ENCODE measurements at regions not wholly inside any gene's neighbourhood (a gene's known extent, or its start where the extent isn't known, plus 50 kb on each side); places are given as distances from the start of the nearest gene placed in this dataset.
"Not testable (repeated sequence)": the region's sequence is repeated elsewhere in the genome, so short reads cannot be mapped to it uniquely, and the experiment has no call there.

- no peak for FAIRE-seq
Measured at GRCh38 chr9:75414371-75415160, 326.3 kb downstream of the OSTF1 start.

- no peak for FAIRE-seq
Measured at GRCh38 chr9:75417471-75417870, 329.2 kb downstream of the OSTF1 start.

GRCh38 chr9:75418518-75418917, 330.2 kb downstream of the OSTF1 start:
- no peak for FAIRE-seq

- no peak for FAIRE-seq
Measured at GRCh38 chr9:75422944-75423522, 334.7 kb downstream of the OSTF1 start.

- FAIRE-seq, result no peak
Measured at GRCh38 chr9:75429531-75430475, 341.5 kb downstream of the OSTF1 start.

- no peak for FAIRE-seq
Measured at GRCh38 chr9:75431375-75431774, 343.1 kb downstream of the OSTF1 start.

- no peak for FAIRE-seq
Measured at GRCh38 chr9:75432386-75432785, 344.1 kb downstream of the OSTF1 start.

GRCh38 chr9:75432888-75433287, 344.6 kb downstream of the OSTF1 start:
- no peak for FAIRE-seq

- FAIRE-seq, result no peak
Measured at GRCh38 chr9:75438716-75439115, 350.4 kb downstream of the OSTF1 start.

GRCh38 chr9:75440914-75441313, 352.6 kb downstream of the OSTF1 start:
- no peak for FAIRE-seq

GRCh38 chr9:75445144-75445543, 356.8 kb downstream of the OSTF1 start:
- no peak for FAIRE-seq

GRCh38 chr9:75447281-75447680, 359.0 kb downstream of the OSTF1 start:
- no peak for FAIRE-seq

- no peak for FAIRE-seq
Measured at GRCh38 chr9:75448281-75448680, 360.0 kb downstream of the OSTF1 start.

GRCh38 chr9:75448955-75449354, 360.6 kb downstream of the OSTF1 start:
- FAIRE-seq, result no peak

- FAIRE-seq, result no peak
Measured at GRCh38 chr9:75451045-75451444, 362.7 kb downstream of the OSTF1 start.

- FAIRE-seq, result no peak
Measured at GRCh38 chr9:75451505-75451904, 363.2 kb downstream of the OSTF1 start.

GRCh38 chr9:75452512-75452911, 364.2 kb downstream of the OSTF1 start:
- no peak for FAIRE-seq

- no peak for FAIRE-seq
Measured at GRCh38 chr9:75454043-75454442, 365.7 kb downstream of the OSTF1 start.

- no peak for FAIRE-seq
Measured at GRCh38 chr9:75454891-75455290, 366.6 kb downstream of the OSTF1 start.

GRCh38 chr9:75455444-75455921, 367.2 kb downstream of the OSTF1 start:
- no peak for FAIRE-seq

GRCh38 chr9:75456698-75457097, 368.4 kb downstream of the OSTF1 start:
- FAIRE-seq, result no peak

GRCh38 chr9:75457474-75458011, 369.2 kb downstream of the OSTF1 start:
- no peak for FAIRE-seq

GRCh38 chr9:75459311-75459710, 371.0 kb downstream of the OSTF1 start:
- FAIRE-seq, result not testable (repeated sequence)
